Gastroesophageal sphincter (tissue), 4 donors: ENCODE measurements at regions not wholly inside any gene's neighbourhood (a gene's known extent, or its start where the extent isn't known, plus 50 kb on each side); places are given as distances from the start of the nearest gene placed in this dataset.

ENCODE experiments used
- ATAC-seq: fragments of 150-250 bp; one replicate; pipeline ENCODE4 v1.9.1; 2016; ENCODE audit warnings: mild to moderate bottlenecking, moderate library complexity
- H3K27ac ChIP-seq, 4 donors: fragments of 200-600 bp; sonication (generic) in 3 of 4; 1 replicate in 3 of 4; 2 replicates in 1 of 4; pipeline ENCODE4 v1.5.1; 2016 to 2019
- H3K27me3 ChIP-seq: fragments of 200-600 bp; sonication (generic); one replicate; pipeline ENCODE4 v1.5.1; 2019
- H3K36me3 ChIP-seq, 2 donors: fragments of 200-600 bp; sonication (generic); one replicate each; pipeline ENCODE4 v1.5.1; 2019; ENCODE audit warnings: control low read depth in 1 of 2
- H3K4me1 ChIP-seq, 3 donors: fragments of 200-600 bp; sonication (generic); 1 replicate in 2 of 3; 2 replicates in 1 of 3; pipeline ENCODE4 v1.5.1; 2016 to 2019; ENCODE audit warnings: control low read depth in 2 of 3
- H3K4me3 ChIP-seq, 2 donors: fragments of 200-600 bp; sonication (generic); one replicate each; pipeline ENCODE4 v1.5.1; 2019; ENCODE audit warnings: mild to moderate bottlenecking in 1 of 2, moderate library complexity in 1 of 2
- H3K9me3 ChIP-seq, 3 donors: fragments of 200-600 bp; sonication (generic); one replicate each; pipeline ENCODE4 v1.5.1; 2017 to 2019; ENCODE audit warnings: control low read depth in 2 of 3
- CTCF ChIP-seq, 4 experiments: fragments of 200-600 bp in 2 of 4; fragments of 450-650 bp in 2 of 4; sonication (generic) in 1 of 4; IDR thresholded peaks; one replicate each; pipeline ENCODE4 v1.5.1; 2017 to 2019; ENCODE audit warnings: antibody characterized with exemption in 4 of 4, mild to moderate bottlenecking in 2 of 4, moderate library complexity in 2 of 4
- EP300 ChIP-seq: sonication (generic); formaldehyde crosslinking; IDR thresholded peaks from one replicate; pipeline ENCODE4 v1.6.1; 2017; ENCODE audit warnings: antibody characterized with exemption, mild to moderate bottlenecking
- POLR2A ChIP-seq, 2 donors: fragments of 450-650 bp; IDR thresholded peaks; one replicate each; pipeline ENCODE4 v1.6.1; 2017; ENCODE audit warnings: antibody characterized with exemption in 2 of 2, mild to moderate bottlenecking in 2 of 2, moderate library complexity in 1 of 2
- POLR2AphosphoS5 ChIP-seq: sonication (generic); formaldehyde crosslinking; IDR thresholded peaks from one replicate; pipeline ENCODE4 v1.6.1; 2017; ENCODE audit warnings: antibody characterized with exemption
- WGBS, 2 donors: methylation state at CpG; one replicate each; pipeline ENCODE4 v1.1.5; 2018; ENCODE audit warnings: low coverage in 1 of 2; 5-methylcytosine and 5-hydroxymethylcytosine counted together

DNA sequence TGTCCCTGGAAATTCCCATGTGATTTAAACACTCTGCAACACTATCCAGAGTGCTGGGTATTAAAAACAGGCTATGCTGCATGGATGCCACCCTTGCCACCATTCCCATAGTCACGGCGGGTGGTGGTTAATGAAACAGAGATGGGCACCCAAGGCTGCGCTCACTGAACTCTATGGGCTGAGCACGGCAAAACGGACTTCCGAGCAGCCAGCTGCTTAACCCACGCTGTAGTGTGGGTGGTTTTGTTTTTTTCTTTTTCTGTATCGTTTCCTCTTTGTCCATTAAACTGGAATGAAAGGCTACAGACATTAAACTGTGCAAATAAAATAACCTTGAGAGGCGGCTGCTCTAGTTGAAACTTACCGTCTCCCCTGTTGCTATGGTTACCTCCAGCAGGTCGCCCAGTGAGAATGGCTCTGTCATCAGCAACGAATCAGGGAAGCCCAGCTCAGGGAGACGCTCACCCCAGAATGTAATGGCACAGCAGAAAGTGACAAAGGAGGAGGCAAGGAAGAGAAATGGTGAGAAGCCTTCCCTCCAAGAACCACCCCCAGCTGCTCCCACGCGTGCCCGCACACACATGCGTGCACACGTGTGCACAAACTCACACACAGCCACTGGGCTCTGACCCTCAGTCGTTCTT lies 102.1 kb downstream of the C11orf91 start:
- ATAC-seq: no peak
- TF ChIP-seq POLR2A (IDR thresholded peaks at IDR 0.05): no peak
- no peak for TF ChIP-seq POLR2AphosphoS5
- no peak for TF ChIP-seq CTCF (IDR thresholded peaks at IDR 0.05)
- no peak for TF ChIP-seq EP300
- 52 to 72% methylated on average over 13 to 15 of the region's 19 CpGs for WGBS, 2 donors
- Histone ChIP-seq H3K27me3 (peaks cover 9% of the 10 kb centered on the region), H3K4me1 (no peaks in the 10 kb centered on the region), H3K9me3 (peaks cover 0 to 27% (median 0%) of the 10 kb centered on the region in 3 donors), H3K27ac (no peak overlapping the region), H3K4me3 (no peak overlapping the region), H3K36me3 (no peaks in the 10 kb centered on the region)

DNA sequence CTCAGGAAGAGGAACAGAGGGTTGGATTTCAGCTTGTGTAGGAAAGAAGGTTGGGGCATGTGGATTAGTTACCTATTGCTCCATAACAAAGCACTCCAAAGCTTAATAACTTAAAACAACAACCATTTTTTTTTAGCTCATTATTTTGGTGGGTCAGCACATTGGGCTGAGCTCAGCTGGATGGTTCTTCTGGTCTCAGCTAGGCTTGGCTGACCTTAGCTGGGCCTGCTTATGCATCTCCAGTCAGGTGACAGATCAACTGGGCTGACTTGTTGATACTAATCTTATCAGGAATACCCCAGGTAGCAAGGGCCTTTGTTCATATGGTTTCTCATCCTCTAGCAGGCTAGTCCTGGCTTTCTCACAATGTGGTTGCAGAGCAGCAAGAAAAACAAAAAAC lies 106.4 kb downstream of the C11orf91 start:
- TF ChIP-seq POLR2A (IDR thresholded peaks at IDR 0.05) (no peak), EP300 (no peak), CTCF (IDR thresholded peaks at IDR 0.05) (no peak), POLR2AphosphoS5 (no peak)
- ATAC-seq: no peak
- Histone ChIP-seq H3K27ac (no peak overlapping the region), H3K36me3 (no peaks in the 10 kb centered on the region), H3K27me3 (peaks cover 9% of the 10 kb centered on the region), H3K9me3 (peaks cover 0 to 33% (median 0%) of the 10 kb centered on the region in 3 donors), H3K4me1 (no peaks in the 10 kb centered on the region), H3K4me3 (no peak overlapping the region)

- H3K4me3 ChIP-seq: no peak overlapping the region
Observed at GRCh38 chr11:33590441-33590840, 110.2 kb downstream of the C11orf91 start.

GRCh38 chr11:33588056-33588455 lies 112.6 kb downstream of the C11orf91 start:
- H3K4me3 ChIP-seq: no peak overlapping the region
- no peak for TF ChIP-seq POLR2A (IDR thresholded peaks at IDR 0.05)
- TF ChIP-seq CTCF (IDR thresholded peaks at IDR 0.05): no peak
- TF ChIP-seq EP300: no peak
- no peak for TF ChIP-seq POLR2AphosphoS5
- no peaks in the 10 kb centered on the region for H3K36me3 ChIP-seq
- H3K27me3 ChIP-seq: peaks cover 7% of the 10 kb centered on the region
- 53 to 67% methylated on average over 3 to 4 of the region's 4 CpGs for WGBS, 2 donors
- no peaks in the 10 kb centered on the region for H3K4me1 ChIP-seq
- no peak for ATAC-seq
- no peak overlapping the region for H3K27ac ChIP-seq
- H3K9me3 ChIP-seq: peaks cover 0 to 6% (median 0%) of the 10 kb centered on the region in 3 donors

More at GRCh38 chr11:33590441-33590840, 110.2 kb downstream of the C11orf91 start:
- WGBS, 2 donors: 61% methylated on average over 4 of the region's 4 CpGs; no CpG with 5 or more reads in 1 of the 2 donors
- Histone ChIP-seq H3K9me3 (peaks cover 0 to 22% (median 0%) of the 10 kb centered on the region in 3 donors), H3K4me1 (no peaks in the 10 kb centered on the region), H3K27ac (no peak overlapping the region), H3K36me3 (no peaks in the 10 kb centered on the region), H3K27me3 (no peaks in the 10 kb centered on the region)
- ATAC-seq: no peak
- TF ChIP-seq EP300 (no peak), POLR2AphosphoS5 (no peak), POLR2A (IDR thresholded peaks at IDR 0.05) (no peak), CTCF (IDR thresholded peaks at IDR 0.05) (no peak)

- Histone ChIP-seq H3K27me3 (peaks cover 13% of the 10 kb centered on the region), H3K36me3 (no peaks in the 10 kb centered on the region), H3K9me3 (peaks cover 0 to 5% (median 0%) of the 10 kb centered on the region in 3 donors), H3K4me1 (no peaks in the 10 kb centered on the region), H3K4me3 (no peak overlapping the region), H3K27ac (no peak overlapping the region)
- no peak for ATAC-seq
- WGBS, 2 donors: 71% methylated on average over 6 of the region's 6 CpGs; no CpG with 5 or more reads in 1 of the 2 donors
- TF ChIP-seq EP300 (no peak), POLR2AphosphoS5 (no peak)
Observed at GRCh38 chr11:33585586-33586209, 114.9 kb downstream of the C11orf91 start.
